D341Med (cell line): ENCODE measurements at regions not wholly inside any gene's neighbourhood (a gene's known extent, or its start where the extent isn't known, plus 50 kb on each side); places are given as distances from the start of the nearest gene placed in this dataset.
A peak's percentile ranks its signal among the peaks of the same experiment; 100 is the strongest.

Experiments used
- DNase-seq: peaks from one replicate; pipeline ENCODE4 v3.0.0; 2012; ENCODE audit warnings: low spot score

DNA sequence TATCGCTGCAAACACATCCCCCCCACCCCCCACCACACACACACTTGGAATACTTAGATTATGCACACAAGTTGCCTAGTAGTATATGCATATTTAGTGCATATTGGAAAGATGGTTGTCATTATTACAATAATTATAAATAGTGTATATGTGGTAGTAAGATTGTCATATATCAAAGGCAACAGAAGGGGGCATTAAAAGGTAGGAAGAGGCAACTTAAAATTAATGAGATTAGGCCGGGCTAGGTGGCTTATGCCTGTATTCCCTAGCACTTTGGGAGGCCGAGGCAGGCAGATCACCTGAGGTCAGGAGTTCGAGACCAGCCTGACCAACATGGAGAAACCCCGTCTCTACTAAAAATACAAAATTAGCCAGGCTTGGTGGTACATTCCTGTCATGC lies 52.1 kb downstream of the GSC start:
- no peak for DNase-seq

DNA sequence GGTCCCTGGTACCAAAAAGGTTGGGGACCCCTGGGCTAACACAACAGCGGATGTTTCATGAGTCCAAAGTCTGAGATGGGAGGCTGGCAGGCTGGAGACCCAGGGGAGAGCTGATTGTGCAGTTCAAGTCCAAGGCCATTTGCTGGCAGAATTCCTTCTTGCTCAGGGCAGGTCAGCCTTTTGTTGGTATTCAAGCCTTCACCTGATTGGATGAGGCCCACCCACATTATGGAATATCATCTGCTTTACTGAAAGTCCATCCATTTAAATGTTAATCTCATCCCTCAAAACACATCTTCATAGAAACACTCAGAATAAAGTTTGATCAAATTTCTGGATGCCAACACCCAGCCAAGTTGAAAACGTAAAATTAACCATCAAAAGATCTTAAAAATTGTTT lies 52.9 kb downstream of the GSC start:
- DNase-seq = no peak

DNA sequence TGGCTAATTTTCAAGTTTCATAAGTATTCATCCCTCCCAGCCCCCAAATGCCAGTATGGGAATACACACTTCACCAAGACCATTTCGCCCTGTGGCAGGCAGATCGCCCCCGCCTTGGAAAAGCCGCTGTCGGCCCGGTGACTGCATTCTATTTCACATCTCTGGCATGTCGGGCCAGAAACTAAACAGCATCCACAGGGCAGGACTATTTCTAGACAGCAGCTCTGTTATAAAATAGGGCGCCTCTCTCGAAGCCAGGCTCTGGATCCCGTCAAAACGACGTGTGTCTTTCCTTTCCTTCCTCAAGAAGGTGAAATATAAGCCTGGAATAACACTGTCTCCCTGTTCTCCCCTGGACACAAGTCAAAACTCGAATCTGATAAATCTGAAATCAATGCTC lies 56.8 kb downstream of the GSC start:
- DNase-seq = no peak

DNA sequence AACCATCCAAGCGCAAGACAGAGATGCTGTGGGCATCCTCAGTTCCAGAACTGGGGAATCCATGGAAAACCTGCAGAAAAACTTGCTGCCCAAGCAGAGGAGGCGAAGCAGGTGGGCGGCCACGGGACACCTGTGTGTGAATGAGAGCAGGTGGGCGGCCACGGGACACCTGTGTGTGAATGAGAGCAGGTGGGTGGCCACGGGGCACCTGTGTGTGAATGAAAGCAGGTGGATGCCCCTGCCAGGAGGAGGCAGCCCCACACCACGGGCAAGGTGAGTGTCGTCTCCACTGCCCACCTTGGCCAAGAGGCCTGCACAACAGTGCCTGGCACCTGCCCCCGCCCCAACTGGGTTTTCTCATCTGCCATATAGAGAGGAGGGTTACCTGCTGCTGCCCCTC lies 59.2 kb downstream of the GSC start:
- DNase-seq = no peak

DNA sequence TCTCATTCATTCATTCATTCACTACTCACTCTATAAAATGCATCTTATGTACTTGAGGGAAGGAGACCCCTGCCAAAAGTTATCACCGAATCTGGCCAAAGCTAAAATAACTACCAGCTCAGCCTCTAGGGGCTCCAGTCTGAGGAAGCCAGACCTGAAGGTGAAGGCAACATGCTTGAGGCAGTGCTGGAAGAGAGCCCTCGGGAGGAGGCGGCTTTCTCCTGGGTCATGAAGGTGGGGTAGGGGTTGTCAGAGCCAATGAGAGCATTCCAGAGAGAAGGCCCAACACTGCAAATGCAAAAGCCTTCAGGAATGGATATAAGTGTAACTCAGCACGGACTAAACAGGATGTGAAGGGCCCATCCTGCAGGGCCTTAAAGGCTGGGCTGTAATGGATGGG lies 62.4 kb downstream of the GSC start:
- no peak for DNase-seq

DNA sequence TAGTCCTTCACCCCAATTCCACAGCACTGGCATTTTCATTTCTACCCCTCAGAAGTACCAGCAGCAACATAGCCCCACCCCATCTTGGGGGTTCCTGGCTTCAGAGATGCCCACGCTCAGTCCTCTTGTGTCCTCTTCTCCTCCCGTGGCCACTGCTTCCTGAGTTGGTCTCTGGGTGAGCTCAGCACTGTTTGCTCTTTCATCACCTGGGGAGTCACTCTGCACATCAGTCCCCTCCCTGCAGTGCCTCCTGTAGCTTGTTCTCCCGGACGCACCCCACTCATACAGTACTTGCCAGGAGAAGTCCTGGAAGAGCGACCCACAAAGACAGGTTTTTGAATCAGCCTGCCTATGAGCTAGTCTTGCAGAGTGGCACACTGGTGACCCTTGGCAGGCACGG lies 63.8 kb downstream of the GSC start:
- no peak for DNase-seq

DNA sequence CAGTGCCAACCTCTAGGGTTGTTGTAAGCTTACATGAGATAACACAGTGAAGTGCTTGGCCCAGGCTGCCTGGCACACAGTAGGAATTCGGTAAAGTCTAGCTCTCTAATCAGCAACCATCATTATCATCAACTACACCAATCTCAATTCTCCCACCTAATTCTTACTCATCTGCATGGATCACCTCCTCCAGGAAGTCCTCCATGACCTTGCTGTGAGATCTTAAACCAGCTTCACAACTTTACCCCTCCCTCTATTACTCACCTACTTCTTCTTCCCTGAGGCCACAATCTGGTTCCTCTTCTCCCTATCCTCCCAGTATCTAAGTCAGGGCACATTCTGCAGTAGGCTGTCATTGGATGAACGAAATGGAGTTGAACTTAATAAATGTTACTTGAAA lies 67.3 kb downstream of the GSC start:
- no peak for DNase-seq

DNA sequence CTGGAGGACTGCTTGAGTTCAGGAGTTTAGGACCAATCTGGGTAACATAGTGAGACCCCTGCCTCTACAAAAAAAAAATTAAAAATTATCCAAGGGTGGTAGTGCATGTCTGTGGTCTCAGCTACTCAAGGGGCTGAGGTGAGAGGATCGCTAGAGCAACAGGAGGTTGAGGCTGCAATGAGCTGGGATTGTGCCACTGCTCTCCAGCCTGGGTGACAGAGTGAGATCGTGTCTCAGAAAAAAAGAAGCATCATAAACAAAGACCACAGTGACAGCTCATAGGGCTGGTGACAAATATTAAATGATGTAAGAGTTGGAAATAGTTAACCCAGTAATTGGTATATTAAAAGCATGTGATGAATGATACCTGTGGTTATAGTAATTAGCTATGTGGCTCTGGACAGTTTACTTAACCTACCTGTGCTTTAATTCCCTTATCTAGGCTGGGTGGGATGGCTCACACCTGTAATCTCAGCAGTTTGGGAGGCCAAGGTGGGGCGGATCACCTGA lies 68.0 kb downstream of the GSC start:
- no peak for DNase-seq

DNA sequence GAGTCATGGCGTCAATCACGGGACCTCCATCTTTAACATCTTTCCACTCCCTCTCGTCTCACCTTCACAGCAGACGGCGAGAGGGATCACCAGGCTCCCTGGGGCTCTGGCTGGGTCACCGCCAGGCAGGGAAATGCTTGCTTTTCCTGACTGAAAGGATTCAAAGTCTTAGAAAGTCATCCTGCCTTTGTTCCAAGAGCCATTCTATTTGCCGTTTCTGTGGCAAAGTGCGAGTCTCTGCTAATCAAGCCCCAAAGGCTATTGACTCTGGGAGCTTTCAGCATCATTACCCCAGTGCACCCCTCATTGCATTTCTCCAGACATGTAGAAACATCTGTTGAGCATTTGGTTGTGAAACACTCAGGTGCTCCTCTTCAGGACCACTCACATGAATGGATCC lies 69.6 kb downstream of the GSC start:
- no peak for DNase-seq

DNA sequence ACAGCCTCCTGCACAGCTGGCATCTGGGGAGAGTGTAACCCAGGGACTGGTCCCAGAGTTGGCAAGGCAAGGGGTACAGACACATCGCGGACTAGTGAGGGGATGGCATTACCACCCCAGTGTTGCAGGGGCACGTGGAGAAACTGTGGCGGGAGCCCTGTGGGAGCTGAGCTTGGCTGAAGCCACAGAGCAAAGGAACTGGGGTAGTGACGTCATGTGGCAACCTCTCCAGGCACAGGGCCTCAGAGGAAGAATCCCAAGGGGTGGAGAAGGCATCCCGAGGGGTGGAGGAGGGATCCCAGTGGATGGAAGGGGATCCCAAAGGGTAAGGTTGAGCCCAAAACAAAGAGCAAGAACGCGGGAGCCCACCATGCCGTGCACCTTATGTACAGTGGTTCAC lies 70.1 kb downstream of the GSC start:
- DNase-seq = no peak

DNA sequence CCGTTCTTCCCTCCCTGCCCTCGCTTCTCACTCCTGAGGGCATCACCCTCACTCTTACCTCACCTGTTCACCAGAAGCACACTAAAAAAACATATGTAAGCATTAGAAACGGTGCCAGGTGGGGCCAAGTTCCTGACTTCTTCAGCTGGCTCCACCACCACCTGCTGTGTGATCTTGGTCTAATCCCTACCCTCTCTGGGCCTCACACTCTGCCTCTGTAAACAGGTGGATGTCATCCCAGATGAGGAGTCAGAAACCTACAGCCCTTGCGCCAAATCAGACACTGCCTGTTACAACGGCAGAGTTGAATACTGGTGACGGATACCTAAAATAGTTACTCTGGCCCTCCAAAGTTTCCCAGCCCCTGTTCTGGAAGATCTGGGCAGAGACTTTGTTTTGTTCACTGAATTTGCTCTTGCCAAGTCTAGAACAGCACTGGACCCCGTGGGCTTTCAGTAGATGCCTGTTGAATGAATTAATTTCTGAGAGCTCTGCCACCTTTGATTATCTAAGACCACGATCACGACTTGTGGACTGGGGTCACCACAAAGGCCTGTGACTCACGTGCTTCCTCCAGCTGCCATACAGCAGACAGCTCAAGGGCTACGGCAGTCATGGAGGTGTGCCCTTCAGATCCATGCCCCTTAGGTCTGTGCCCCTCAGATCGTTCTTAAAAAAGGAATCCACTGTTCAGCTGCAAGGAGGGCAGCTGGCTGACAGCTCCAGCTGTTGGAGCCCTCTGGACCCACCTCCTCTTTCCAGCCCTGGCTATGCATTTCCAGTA lies 71.9 kb downstream of the GSC start:
- DNase-seq = no peak

DNA sequence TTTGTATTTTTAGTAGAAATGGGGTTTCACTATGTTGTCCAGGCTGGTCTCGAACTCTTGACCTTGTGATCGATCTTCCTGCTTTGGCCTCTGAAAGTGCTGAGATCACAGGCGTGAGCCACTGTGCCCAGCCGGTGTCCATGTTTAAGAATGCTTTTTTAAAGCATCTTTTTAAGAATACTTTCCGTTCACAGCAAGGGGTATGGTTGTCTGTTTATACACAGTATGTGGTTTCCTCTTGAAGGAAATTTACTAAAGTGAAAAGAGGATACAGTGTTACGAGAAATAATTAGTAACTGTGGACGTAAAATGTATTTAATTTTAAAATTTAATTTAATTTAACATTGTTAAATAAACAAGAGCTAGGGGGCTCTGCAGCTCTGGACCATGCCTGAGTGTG lies 73.4 kb downstream of the GSC start:
- DNase-seq = no peak

DNA sequence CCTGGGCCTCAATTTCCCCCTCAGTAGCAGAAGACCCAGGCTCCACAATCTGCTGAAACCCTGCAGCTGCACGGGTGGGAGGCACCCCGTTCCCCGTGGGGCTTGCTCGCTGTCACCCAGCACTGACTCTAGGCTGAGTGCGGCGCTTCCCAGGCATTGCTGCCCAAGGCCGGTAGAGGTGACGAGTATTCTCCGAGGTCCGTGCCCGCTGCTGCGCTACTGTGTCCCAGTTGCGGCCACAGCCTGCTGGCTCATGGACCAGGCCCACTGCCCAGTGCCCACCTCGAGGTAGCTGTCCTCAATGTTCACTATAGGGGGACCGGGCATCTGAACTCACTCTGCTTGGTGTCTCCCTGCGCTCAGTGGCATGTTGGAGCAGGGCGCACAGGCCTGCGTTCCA lies 74.7 kb downstream of the GSC start:
- DNase-seq = no peak

DNA sequence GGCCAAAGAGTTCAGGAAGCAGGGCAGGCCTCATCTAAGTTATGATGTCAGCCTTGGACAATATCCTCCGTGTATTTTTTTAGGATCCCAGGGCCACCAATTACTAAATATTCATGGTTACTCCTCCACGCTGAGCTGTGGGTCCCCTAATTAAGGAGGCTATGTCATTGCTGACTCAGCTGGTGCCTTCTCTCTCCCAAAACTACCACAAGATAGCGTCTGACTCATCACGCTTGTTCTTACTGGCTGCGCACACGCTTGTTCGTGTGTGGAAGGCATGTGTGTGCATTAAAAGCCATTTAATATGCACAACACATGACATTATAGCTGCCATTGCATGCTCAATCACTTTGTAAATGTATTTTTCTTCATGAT lies 78.3 kb downstream of the GSC start:
- DNase-seq = no peak

DNA sequence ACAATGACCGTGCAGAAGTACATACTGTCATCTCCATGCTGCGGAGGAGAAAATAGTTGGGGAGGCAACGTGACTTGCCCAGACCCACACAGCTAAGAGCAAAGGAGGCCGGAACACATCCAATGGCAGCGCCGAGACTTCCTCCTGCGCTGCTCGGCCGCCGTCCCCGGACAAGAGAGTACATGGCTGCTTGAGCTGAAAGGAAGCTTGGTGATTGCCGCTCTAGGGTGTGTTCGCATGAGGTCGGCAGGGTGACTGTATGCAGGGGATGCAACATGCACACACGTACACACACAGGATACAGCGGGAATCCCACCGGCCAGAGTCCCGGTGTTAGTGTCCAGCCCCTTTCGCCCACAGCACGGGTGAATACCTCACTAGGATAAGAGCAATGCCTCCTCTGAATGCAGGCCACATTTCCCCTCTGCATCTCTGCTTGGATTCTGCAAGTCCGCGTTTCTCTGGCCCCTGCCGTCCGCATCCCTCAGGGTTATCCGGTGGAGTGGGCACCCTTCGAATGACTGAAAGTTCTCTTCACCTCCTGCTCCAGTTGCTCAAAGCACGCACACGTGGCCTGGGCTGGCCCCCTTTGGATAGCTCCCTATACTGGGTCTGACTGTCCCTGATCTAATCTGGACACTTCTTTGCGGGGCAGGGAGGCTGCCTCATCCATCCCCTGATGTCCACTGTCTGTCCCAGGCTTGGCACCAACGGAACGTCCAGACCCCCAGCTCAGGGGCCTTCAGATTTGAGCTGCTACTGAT lies 78.8 kb downstream of the GSC start:
- no peak for DNase-seq

DNA sequence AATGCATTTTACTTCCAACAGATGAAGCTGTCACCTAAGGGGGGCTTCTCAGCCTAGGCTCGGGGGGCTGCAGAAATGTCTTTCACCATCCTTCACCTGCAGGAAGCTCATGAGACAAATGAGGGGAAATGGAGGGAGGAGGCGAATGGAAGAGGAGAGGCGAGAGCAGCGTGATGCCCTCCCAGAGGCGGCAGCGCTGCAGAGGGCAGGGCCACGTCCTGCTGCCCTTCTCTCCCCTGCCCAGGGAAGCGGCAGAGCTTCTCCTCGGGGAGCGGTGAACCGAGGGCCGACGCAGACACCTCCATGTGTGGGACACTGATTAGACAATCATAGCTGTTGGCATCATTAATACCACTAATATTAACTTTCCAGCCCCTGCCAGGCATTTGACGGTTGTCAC lies 78.3 kb downstream of the SERPINA3 start:
- no peak for DNase-seq

DNA sequence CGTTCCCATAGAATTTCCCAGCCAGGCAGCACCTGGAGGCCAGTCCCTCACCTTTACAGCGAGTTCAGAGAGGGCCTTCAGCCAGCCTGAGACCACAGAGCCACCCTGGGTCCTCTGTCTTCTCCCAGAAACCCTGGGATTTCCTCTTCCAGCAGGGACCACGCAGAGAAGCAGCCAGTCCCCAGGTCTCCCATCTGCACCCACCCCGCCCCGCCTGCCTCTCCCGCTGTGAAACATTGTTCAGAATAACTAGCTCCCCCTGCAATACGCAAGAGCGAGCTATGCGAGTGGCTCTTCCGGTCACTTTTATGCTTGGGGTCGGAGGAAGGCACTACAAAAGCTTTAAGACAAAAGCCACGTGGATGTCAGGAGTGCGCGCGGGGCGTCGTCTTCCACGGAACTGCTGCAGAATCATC lies 77.8 kb downstream of the SERPINA3 start:
- no peak for DNase-seq

DNA sequence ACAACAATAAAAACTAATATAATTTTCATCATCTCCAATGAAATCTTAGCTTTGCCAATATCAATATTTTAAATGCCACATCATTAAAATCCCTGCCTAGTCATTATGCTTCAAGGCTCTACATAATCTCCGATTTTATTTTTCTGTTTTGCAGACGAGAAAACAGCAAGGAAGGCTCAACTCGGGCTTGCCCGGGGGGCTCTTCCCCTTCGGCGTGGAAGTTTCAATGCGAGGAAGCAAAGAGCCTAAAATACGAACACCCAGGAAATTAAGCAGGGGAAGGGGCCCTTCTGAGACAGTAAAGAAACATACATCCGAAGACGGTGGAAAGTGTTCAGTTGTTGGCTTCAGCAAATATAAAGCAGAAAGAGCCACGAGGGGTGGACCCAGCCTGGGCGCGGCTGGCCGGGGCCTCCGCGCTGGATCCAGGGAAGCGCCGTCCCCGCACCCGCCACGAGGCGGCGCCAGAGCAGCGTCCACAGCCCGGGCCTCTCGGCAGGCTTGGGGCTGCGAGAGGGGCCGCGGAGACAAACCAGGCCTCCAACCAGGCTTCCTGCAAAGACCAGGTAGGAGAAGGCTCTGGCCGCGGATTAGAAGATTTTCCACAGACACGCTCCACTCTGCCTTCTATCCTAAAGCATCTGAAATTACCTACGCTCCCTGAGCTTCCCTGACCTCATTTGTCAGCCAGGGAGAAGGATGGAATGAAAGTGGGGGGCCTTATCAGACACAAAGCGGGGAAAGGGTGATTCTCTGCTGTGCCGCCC lies 77.2 kb downstream of the SERPINA3 start:
- DNase-seq = peak; percentile 95

DNA sequence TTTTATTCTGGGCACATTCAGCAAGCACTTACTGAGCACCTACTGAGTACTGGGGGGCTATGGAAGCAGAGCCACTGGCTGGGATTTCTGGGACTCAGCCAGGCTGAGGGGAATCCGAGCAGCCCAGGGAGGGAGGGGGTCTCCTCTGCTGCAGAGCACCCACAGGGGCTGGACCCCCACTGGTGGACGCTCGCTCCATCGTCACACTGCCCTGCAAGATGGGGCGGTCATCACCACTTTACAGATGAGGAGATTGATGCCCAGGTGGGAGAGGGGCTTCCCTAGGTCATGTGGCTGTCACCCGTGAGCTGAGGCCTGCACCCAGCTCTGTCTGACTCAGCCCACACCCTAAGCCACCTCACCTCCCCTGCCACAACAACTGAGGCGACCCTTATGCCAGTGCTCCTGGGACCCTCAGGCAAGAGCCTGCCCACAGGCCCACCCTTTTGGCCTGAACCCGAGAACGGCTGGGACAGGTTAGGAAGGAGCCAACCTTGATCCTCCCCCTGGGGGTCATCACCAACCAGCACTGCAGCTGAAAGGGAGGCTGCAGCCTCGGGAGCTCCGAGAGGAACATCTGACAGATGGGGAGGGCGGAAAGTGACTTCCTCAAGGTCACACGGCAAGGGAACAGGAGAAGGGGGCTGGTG lies 74.4 kb downstream of the SERPINA3 start:
- no peak for DNase-seq

DNA sequence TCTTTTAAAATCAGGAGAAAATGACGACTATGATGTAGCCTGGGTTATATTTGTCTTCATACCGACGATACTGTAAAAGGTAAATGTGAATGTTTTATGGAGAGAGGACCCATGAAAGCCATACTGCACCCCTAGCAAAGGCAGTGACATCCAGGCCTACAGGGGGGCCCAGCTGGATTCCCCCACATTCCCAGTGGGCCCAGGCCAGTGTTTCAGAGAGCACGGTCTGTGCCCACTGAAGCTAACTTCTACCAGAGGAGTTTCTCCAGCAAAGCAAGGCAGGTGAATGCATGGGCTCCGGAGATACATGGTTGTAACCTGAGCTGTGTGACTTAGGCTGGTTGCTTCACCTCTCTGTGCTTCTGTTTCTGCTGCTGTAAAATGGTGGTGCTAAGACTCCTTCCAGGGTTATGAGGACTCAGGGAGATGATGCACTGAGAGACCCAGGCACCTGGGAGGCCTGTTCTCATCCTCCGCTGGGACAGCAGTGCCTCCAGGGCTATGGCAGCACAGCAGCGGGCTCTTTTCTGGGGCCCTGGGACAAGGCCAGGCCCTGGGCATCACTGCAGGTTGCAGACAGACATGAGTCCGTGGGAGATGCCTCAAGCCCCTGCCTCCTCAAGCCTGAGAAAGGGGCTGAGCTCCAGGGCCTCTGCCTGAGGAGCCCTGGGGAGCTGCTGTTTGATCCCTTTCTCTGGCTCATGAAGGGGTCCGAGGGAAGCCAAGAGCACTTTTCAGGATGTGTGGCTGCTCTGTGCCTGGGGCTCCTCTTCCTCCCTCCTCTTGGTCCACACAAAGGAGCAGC lies 73.7 kb downstream of the SERPINA3 start:
- DNase-seq = no peak

DNA sequence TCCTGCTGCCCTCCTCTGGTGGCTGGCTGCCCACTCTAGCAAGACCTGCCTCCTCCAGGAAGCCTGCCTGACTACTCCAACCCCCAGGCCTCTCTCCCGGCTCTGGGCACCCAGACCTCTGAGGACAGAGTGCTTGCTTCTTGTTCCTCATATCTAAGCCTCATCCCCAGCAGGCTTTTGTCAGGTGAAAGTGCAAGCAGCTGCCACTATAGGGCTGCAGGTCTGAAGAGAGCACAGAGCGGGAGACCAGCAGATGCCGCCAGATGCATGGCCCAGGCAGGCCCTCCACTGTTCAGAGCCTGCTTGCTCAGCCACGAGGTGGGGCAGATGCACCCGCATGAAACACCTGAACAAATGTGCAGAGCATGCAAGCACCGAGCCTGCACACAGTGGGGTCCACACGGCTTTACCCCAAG lies 73.0 kb downstream of the SERPINA3 start:
- DNase-seq = no peak
